GM21381 (cell line): ENCODE measurements at regions not wholly inside any gene's neighbourhood (a gene's known extent, or its start where the extent isn't known, plus 50 kb on each side); places are given as distances from the start of the nearest gene placed in this dataset.

Source experiments
- ATAC-seq: cut with Tn5 transposase; IDR thresholded peaks from one replicate; pipeline ENCODE4 v1.9.1; 2021; ENCODE audit warnings: mild to moderate bottlenecking, moderate library complexity; ENCODE audit not compliant: unreplicated experiment

- ATAC-seq = no peak
Measured at GRCh38 chr2:67854103-67854743, 208.6 kb downstream of the C1D start.

GRCh38 chr2:67854798-67855197 is 208.0 kb downstream of the C1D start:
- no peak for ATAC-seq

DNA sequence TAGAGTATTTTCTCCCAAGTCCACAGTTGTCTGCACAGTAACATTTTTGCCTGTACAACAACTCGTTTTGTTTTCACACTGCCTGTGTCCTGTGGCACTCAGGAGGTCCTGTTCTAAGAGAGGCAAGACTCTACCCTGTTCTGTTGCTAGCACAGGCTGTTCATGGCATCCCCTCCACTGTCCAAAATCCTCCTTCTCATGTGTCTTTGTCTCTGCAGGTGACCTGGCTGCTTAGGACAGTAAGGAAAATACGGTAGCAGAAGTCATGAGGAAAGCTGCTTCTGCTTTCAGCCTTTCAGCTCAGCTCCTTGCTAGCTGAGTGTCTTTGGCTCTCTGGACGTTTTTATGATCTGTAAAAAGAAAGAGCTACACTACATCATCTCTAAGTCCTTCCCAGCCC is 205.9 kb downstream of the C1D start:
- ATAC-seq = no peak

DNA sequence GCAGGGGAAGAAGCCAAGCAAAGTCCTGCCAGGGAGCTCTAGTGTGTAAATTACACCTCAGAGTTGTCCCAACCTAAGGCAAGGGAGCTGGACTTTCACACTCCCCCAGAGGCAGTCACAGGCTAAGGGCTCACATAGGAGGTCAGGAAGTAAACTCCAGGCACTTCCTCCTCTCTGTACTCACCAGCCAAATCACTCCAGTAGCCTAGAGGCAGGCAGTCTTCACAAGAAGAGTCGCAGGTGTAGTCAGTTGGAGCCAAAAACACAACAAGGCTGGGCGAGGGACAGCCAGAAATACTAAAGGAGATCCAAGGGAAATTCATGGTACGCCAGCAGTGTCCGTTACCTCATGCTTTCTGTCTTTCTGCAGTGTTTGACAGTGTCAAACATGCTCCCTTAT is 205.0 kb downstream of the C1D start:
- ATAC-seq = no peak

GRCh38 chr2:67858886-67859285 is 203.9 kb downstream of the C1D start:
- ATAC-seq = no peak

DNA sequence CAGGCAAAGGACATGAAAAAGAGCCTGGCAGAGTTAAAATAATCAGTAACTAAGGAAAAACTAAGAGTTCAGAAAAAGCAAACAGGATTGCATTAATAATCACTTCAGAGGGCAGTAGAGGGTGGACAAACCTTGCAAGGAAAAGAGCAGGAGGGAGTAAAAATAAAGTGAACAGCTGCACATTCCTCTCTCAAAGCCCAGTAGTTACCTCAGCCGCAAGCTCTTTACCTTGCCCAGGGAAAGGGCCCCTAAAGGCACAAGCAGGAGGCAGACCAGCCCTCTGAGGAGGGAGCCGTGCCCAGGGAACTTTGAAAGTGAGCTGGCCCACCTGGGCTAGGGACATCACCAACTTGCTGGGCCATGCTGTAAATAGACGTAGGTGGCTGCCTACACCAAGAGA is 196.9 kb downstream of the C1D start:
- ATAC-seq = no peak

GRCh38 chr2:67867735-67868134 is 195.1 kb downstream of the C1D start:
- no peak for ATAC-seq

GRCh38 chr2:67871686-67872412 is 191.0 kb downstream of the C1D start:
- ATAC-seq = no peak

DNA sequence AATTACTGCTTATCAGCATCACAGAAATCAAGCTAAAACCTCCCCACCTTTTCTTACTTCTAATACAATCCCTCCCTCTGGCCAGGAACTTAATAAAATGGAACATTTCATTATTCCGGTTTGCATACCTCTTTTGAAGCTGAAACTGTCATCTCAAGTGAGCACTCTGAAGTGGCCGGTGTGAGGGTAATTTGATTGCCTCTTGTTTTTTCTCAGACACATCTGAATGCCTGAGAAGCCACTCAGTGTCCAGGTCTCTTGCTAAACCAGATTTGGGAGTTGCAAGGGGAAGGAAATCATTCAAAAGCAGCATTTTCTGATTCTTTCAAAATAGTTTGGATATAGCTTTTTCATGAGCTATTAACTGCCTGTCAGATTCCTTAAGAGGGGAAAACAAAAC is 190.3 kb downstream of the C1D start:
- no peak for ATAC-seq

DNA sequence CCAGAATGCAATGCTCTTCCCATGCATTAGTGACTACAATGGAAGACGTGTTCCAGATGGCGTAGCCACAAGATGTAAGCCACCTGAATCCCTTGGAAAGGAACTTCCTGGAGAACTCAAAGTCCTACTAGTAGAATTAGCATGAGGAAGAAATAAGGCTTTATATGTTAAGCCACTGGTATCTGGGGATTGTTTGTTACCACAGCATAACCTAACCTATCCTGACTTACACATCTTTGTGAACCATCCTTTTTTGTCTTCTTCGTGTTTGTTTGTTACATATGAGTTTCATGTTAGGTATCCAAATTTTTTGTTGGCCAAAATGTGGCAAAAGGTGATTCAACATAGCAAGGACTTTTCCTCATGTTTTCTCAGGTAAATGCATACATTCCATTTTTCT is 188.9 kb downstream of the C1D start:
- no peak for ATAC-seq

- no peak for ATAC-seq
Measured at GRCh38 chr2:67876176-67876575, 186.6 kb downstream of the C1D start.

- no peak for ATAC-seq
Measured at GRCh38 chr2:67877301-67877700, 185.5 kb downstream of the C1D start.

- no peak for ATAC-seq
Measured at GRCh38 chr2:67878743-67879142, 184.1 kb downstream of the C1D start.

DNA sequence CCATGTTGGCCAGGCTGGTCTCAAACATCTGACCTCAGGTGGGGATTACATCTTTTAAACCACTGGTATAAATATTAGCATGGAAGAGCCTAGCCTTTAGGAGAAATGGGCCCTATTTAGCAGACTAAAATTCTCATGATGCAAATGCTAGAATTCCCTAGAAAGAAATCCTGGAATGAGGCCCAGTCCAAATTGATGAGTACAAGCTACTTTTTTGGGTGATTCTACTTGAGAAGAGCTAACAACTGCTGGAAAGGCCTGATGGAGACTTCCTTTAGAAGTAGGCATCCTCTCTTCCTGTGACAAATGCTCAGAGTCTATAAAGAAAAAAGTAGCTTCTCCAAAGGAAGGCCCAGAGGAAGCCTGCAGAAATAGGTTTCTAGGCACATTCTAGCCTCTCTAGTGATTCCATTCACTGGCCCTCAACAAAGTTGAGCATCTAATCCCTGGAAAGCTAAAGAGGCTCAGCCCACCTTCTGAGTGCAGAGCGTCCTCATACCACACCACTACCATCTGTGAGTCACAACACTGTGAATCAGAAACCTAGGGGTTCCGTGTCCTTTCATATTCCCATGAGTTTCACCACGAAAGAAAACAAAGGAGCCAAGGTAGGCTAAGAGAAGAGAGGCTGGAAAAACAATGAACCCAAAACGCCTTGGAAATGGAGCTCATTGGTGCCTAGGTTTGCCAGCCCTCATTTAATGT is 183.1 kb downstream of the C1D start:
- ATAC-seq = no peak

- ATAC-seq = no peak
Measured at GRCh38 chr2:67880291-67880761, 182.5 kb downstream of the C1D start.

GRCh38 chr2:67881816-67882215 is 181.0 kb downstream of the C1D start:
- no peak for ATAC-seq

DNA sequence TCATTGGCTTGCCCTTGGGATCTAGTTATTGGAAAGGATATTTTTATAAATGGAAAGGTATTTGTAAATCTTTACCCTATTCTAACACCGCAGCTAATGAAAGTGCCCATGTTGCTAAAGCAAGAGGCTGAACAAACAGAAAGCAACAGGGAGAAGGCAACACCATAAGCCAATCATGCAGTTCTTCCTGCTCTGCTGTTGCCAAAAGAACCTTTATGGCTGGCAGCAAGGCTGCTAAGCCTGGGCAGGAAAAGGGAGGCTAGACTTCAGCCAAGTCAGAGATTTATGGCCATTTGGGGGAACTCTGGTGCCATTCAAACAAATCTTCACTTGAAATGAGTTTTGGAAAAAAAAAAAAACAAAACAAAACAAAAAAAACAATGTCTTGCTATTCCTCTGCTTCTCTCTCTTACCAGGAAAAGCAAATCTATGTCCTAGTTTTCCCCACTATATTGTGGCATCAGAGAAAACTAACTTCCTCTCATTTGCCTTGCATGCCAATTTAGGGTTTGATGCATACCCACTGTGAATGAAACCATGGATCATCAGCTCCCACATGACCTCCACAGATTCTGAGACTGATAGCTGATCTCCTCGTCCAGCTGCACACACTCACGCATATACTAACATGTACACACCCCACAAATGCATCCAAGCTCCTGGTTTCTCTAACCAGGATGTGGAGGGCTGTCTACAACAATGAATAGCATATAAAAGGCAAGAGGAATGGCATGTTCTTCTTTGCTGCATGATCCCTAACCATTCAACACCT is 179.3 kb downstream of the C1D start:
- ATAC-seq = no peak

DNA sequence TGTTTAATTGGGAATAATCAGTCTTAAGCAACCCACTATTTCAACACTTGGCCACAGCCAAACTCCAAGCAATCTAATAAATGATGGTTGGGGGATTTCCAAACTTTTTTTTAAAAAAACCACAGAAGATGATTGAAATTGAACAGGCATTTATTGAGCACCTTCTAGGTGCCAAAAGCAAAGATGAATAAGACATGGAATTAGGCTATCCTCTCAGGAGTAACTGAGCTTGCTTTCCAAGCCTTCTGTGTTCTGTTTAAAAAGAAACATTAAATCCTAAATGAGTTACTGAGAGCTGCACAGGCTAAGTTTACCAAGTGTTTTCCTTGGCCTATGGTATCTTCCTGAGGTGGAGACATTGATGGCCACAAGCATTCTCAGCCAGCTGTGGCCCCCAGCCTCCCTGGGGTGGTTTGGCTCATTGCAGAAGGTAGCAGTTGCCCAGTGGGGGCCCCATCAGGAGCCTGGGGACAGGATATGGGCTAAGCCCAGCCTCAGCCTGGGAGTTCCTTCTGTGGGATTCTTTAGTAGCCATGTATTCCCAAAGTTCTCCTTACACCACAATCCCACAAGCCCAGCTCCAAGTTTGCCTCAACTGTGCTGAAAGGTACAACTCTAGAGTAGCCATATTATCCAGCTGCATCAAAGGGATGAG is 174.3 kb downstream of the C1D start:
- ATAC-seq = no peak

GRCh38 chr2:67889056-67889455 is 173.7 kb downstream of the C1D start:
- no peak for ATAC-seq

DNA sequence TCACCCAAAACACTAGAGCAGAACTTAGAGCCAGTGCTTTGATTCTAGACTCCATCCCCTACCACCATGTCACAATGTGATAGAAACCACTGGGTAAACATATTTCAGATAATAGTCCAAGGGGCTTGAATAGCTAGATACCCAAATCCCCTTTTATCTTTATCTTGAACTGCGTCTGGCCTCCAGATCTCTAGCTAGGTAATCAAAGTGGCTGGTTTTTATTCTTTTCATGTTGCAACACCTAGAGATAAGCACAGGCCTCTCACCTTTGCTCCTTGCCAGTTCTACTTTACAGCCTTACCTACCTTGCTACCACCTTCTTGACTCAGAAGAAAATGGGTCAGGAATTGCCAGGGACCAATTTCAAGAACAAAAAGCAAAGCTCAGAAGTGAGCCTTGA is 171.2 kb downstream of the C1D start:
- ATAC-seq = no peak

DNA sequence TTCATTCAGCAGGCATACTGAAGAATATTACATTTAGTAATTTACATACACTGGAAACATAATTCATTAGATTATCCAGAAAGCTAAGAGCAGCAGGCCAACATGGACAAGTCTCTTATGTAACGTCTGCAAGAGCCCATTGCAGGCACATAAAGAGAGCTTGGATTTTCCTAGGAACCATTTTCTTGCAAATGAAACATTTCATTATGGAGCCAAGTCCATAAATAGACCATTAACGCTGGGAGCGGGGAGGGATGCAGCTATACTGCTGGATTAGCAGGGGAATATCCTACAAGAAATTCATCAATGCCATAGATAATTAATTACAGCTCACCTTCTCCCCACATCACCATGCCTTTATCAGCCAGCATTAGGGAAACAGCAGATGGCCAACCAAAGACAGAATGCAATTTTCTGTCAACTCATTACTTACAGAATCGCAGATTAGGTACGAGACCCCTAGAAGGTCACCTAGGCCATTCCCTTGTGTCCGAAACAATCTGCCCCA is 170.4 kb downstream of the C1D start:
- ATAC-seq = no peak
